SK-N-SH (cell line): ENCODE measurements at regions not wholly inside any gene's neighbourhood (a gene's known extent, or its start where the extent isn't known, plus 50 kb on each side); places are given as distances from the start of the nearest gene placed in this dataset.

Source experiments
- CTCF ChIA-PET: fragments of 300-600, 350-600 bp; formaldehyde crosslinking; extraction: SDS; loops from one replicate; lab custom pipeline; 2021; lab: Yijun Ruan, JAX
- POLR2A ChIA-PET: fragments of 350-600 bp; sonication (Branson Sonifier 250); formaldehyde crosslinking; extraction: SDS; loops from one replicate; lab custom pipeline; 2020; ENCODE audit warnings: antibody characterized with exemption, inconsistent platforms; lab: Yijun Ruan, JAX
- DNase-seq: peaks from one replicate; pipeline ENCODE4 v3.0.0; 2012
- H2AFZ ChIP-seq: fragments of 200-600 bp; sonication (generic); 2 replicates; pipeline ENCODE4 v1.8.1; 2016; ENCODE audit warnings: antibody characterized with exemption, mild to moderate bottlenecking, low read depth
- H3F3A ChIP-seq: fragments of 200-600 bp; sonication (generic); replicated peaks from 2 replicates; pipeline ENCODE3; 2016; ENCODE audit warnings: antibody characterized with exemption, mild to moderate bottlenecking; ENCODE audit not compliant: insufficient read depth
- H3K27ac ChIP-seq, 2 experiments: fragments of 200-500 bp in 1 of 2; fragments of 200-600 bp in 1 of 2; sonication (Bioruptor generic) in 1 of 2; sonication (generic), shearing (Covaris generic) in 1 of 2; 2 replicates each; pipeline versions ENCODE4 v1.5.1 to v1.6.1; 2014 to 2016; ENCODE audit warnings: low read depth in 2 of 2, inconsistent platforms in 1 of 2, low read length in 1 of 2, mild to moderate bottlenecking in 1 of 2, mixed read lengths in 1 of 2
- H3K27me3 ChIP-seq: fragments of 200-600 bp; sonication (generic), shearing (Covaris generic); 2 replicates; pipeline ENCODE4 v1.6.1; 2016; ENCODE audit warnings: mixed run types; ENCODE audit not compliant: insufficient read depth
- H3K36me3 ChIP-seq, 2 experiments: fragments of 200-500 bp in 1 of 2; fragments of 200-600 bp in 1 of 2; sonication (Bioruptor generic) in 1 of 2; sonication (generic) in 1 of 2; replicated peaks in 1 of 2; 2 replicates each; pipeline versions ENCODE3 to v1.5.1; 2014 to 2016; ENCODE audit warnings: low read length in 1 of 2, mild to moderate bottlenecking in 1 of 2; ENCODE audit not compliant: insufficient read depth in 2 of 2, control insufficient read depth in 1 of 2
- H3K4me1 ChIP-seq, 2 experiments: fragments of 200-500 bp in 1 of 2; fragments of 200-600 bp in 1 of 2; sonication (Bioruptor generic) in 1 of 2; sonication (generic), shearing (Covaris generic) in 1 of 2; 2 replicates each; pipeline versions ENCODE4 v1.5.1 to v1.6.1; 2014 to 2016; ENCODE audit warnings: low read depth in 1 of 2, low read length in 1 of 2, mixed run types in 1 of 2; ENCODE audit not compliant: insufficient read depth in 2 of 2, control insufficient read depth in 1 of 2
- H3K4me2 ChIP-seq: fragments of 200-600 bp; sonication (generic), shearing (Covaris generic); 2 replicates; pipeline ENCODE4 v1.6.1; 2017; ENCODE audit warnings: mixed run types
- H3K4me3 ChIP-seq, 2 experiments: fragments of 200-500 bp in 1 of 2; fragments of 200-600 bp in 1 of 2; sonication (Bioruptor generic) in 1 of 2; sonication (generic), shearing (Covaris generic) in 1 of 2; 2 replicates each; pipeline versions ENCODE4 v1.5.1 to v1.8.1; 2014 to 2016; ENCODE audit warnings: low read depth in 2 of 2, inconsistent platforms in 1 of 2, low read length in 1 of 2, mild to moderate bottlenecking in 1 of 2, mixed read lengths in 1 of 2, moderate library complexity in 1 of 2
- H3K79me2 ChIP-seq: fragments of 200-600 bp; sonication (generic); 2 replicates; pipeline ENCODE4 v1.8.1; 2017; ENCODE audit warnings: mild to moderate bottlenecking; ENCODE audit not compliant: insufficient read depth
- H3K9ac ChIP-seq: fragments of 200-600 bp; sonication (generic); 2 replicates; pipeline ENCODE4 v1.6.1; 2017; ENCODE audit warnings: mixed run types
- H3K9me2 ChIP-seq: fragments of 200-600 bp; sonication (generic); 2 replicates; pipeline ENCODE4 v1.6.1; 2017; ENCODE audit warnings: mixed run types
- H3K9me3 ChIP-seq: fragments of 200-600 bp; sonication (generic); 2 replicates; pipeline ENCODE4 v1.6.1; 2017; ENCODE audit warnings: mixed run types, mild to moderate bottlenecking, moderate library complexity
- H4K20me1 ChIP-seq: fragments of 200-600 bp; sonication (generic); 2 replicates; pipeline ENCODE4 v1.6.1; 2017; ENCODE audit warnings: mild to moderate bottlenecking, mixed run types; ENCODE audit not compliant: insufficient read depth
- CTCF ChIP-seq: fragments of 200-600 bp; sonication (generic); IDR thresholded peaks from 2 replicates; pipeline ENCODE4 v1.6.1; 2017; ENCODE audit warnings: antibody characterized with exemption, mild to moderate bottlenecking, moderate library complexity
- EP300 ChIP-seq, 2 experiments: IDR thresholded peaks; 2 replicates each; pipeline versions ENCODE4 v1.4.0 to v1.6.1; 2012; ENCODE audit warnings: borderline replicate concordance in 1 of 2, low read depth in 1 of 2, low read length in 1 of 2
- EZH2phosphoT487 ChIP-seq: fragments of 200-600 bp; sonication (generic); IDR thresholded peaks from 2 replicates; pipeline ENCODE4 v1.6.1; 2017; ENCODE audit warnings: low read depth, mixed run types, mild to moderate bottlenecking, antibody characterized with exemption, moderate library complexity, borderline replicate concordance
- FOSL2 ChIP-seq: IDR thresholded peaks from 2 replicates; pipeline ENCODE4 v1.4.0; 2012; ENCODE audit warnings: low read depth, mild to moderate bottlenecking, moderate library complexity, borderline replicate concordance
- FOXJ3 ChIP-seq: sonication (generic); formaldehyde crosslinking; IDR thresholded peaks from 2 replicates; pipeline ENCODE4 v1.5.1; 2020; ENCODE audit warnings: mild to moderate bottlenecking, missing genetic modification reagents
- FOXM1 ChIP-seq: IDR thresholded peaks from 2 replicates; pipeline ENCODE4 v1.4.0; 2012; ENCODE audit warnings: low read depth, mild to moderate bottlenecking
- GATA2 ChIP-seq: sonication (generic); formaldehyde crosslinking; IDR thresholded peaks from 2 replicates; pipeline ENCODE4 v1.5.0; 2020; ENCODE audit warnings: mild to moderate bottlenecking, missing genetic modification reagents
- MAX ChIP-seq: IDR thresholded peaks from 2 replicates; pipeline ENCODE4 v1.4.0; 2012; ENCODE audit warnings: low read depth
- NFIC ChIP-seq: IDR thresholded peaks from 2 replicates; pipeline ENCODE4 v1.4.0; 2012; ENCODE audit warnings: borderline replicate concordance
- PBX3 ChIP-seq: IDR thresholded peaks from 2 replicates; pipeline ENCODE4; 2012
- POLR2AphosphoS5 ChIP-seq: IDR thresholded peaks from 2 replicates; pipeline ENCODE4 v1.6.1; 2012; ENCODE audit warnings: low read depth, low read length
- RCOR1 ChIP-seq: fragments of 150-350 bp; IDR thresholded peaks from 2 replicates; pipeline ENCODE4 v1.6.1; 2017; ENCODE audit warnings: antibody characterized with exemption, low read length
- REST ChIP-seq: IDR thresholded peaks from 2 replicates; pipeline ENCODE4 v1.6.1; 2012; ENCODE audit warnings: mild to moderate bottlenecking, low read depth, low read length, moderate library complexity
- RFX5 ChIP-seq: IDR thresholded peaks from 2 replicates; pipeline ENCODE4 v1.6.1; 2012; ENCODE audit warnings: mild to moderate bottlenecking, improper control_type of control experiment, low read length
- RXRA ChIP-seq: IDR thresholded peaks from 2 replicates; pipeline ENCODE4 v1.4.0; 2012; ENCODE audit warnings: low read depth, mild to moderate bottlenecking, borderline replicate concordance
- SIN3A ChIP-seq: IDR thresholded peaks from 2 replicates; pipeline ENCODE4 v1.6.1; 2012; ENCODE audit warnings: low read depth, mild to moderate bottlenecking, low read length, moderate library complexity, borderline replicate concordance
- SMC3 ChIP-seq: IDR thresholded peaks from 2 replicates; pipeline ENCODE4 v1.6.1; 2012; ENCODE audit warnings: low read depth, low read length, improper control_type of control experiment
- TAF1 ChIP-seq: IDR thresholded peaks from 2 replicates; pipeline ENCODE4 v1.6.1; 2012; ENCODE audit warnings: low read depth, mild to moderate bottlenecking, low read length, moderate library complexity, borderline replicate concordance
- TEAD4 ChIP-seq: IDR thresholded peaks from 2 replicates; pipeline ENCODE4 v1.4.0; 2012; ENCODE audit warnings: mild to moderate bottlenecking, borderline replicate concordance; ENCODE audit not compliant: insufficient read depth
- USF1 ChIP-seq: IDR thresholded peaks from 2 replicates; pipeline ENCODE4 v1.4.0; 2012; ENCODE audit warnings: low read depth, borderline replicate concordance
- WGBS: methylation state at CpG from one replicate; pipeline ENCODE4 v1.1.6; 2017; ENCODE audit warnings: low lambda C conversion rate; 5-methylcytosine and 5-hydroxymethylcytosine counted together

GRCh38 chr11:23974051-23974450 is 522.8 kb upstream of the LUZP2 start:
- WGBS: 72% methylated on average over 2 of the region's 3 CpGs
- TF ChIP-seq RFX5: no peak
- no peak for TF ChIP-seq PBX3
- no peak for TF ChIP-seq NFIC
- TF ChIP-seq TEAD4: no peak
- no peak overlapping the region for H3K27ac ChIP-seq
- H3K27me3 ChIP-seq: no peaks in the 10 kb centered on the region
- no peak overlapping the region for H3K4me2 ChIP-seq
- H3F3A ChIP-seq: peaks cover 14% of the 10 kb centered on the region
- H3K79me2 ChIP-seq: no peaks in the 10 kb centered on the region
- H3K4me3 ChIP-seq: no peak overlapping the region
- ChIA-PET POLR2A (no interaction called here), CTCF (no interaction called here)
- no peaks in the 10 kb centered on the region for H3K9me2 ChIP-seq
- H4K20me1 ChIP-seq: no peaks in the 10 kb centered on the region
- no peak overlapping the region for H3K9ac ChIP-seq
- no peaks in the 10 kb centered on the region for H3K9me3 ChIP-seq
- no peak overlapping the region for H2AFZ ChIP-seq
- H3K4me1 ChIP-seq: no peaks in the 10 kb centered on the region; a peak in 1 of 4 replicates
- H3K36me3 ChIP-seq: no peaks in the 10 kb centered on the region
- DNase-seq: no peak

GRCh38 chr11:23974601-23975000 is 522.3 kb upstream of the LUZP2 start:
- CTCF ChIA-PET: no interaction called here
- DNase-seq: no peak
- H3K36me3 ChIP-seq: no peaks in the 10 kb centered on the region
- no peak overlapping the region for H2AFZ ChIP-seq
- no peaks in the 10 kb centered on the region for H3K9me2 ChIP-seq
- no peaks in the 10 kb centered on the region for H3K79me2 ChIP-seq
- H3K4me3 ChIP-seq: no peak overlapping the region
- no peaks in the 10 kb centered on the region for H3K9me3 ChIP-seq
- no peak overlapping the region for H3K27ac ChIP-seq
- no peak overlapping the region for H3K9ac ChIP-seq
- no peaks in the 10 kb centered on the region for H4K20me1 ChIP-seq
- H3K4me1 ChIP-seq: no peaks in the 10 kb centered on the region; a peak in 1 of 4 replicates
- no peaks in the 10 kb centered on the region for H3K27me3 ChIP-seq
- H3K4me2 ChIP-seq: no peak overlapping the region
- POLR2A ChIA-PET: no interaction called here
- H3F3A ChIP-seq: peaks cover 14% of the 10 kb centered on the region
- TF ChIP-seq FOXM1 (no peak), REST (no peak), EZH2phosphoT487 (no peak), SMC3 (no peak), SIN3A (no peak), NFIC (no peak), TAF1 (no peak), EP300 (IDR thresholded peaks at IDR 0.05; ENCODE audit: borderline replicate concordance in 1 of 2, low read depth in 1 of 2, low read length in 1 of 2) (no peak), FOXJ3 (CRISPR knock-in tag) (no peak), PBX3 (no peak), RCOR1 (no peak), POLR2AphosphoS5 (no peak), MAX (no peak), RFX5 (no peak), USF1 (no peak), CTCF (no peak), RXRA (no peak), FOSL2 (no peak), GATA2 (CRISPR knock-in tag) (no peak)
